HG03103 (cell line): ENCODE measurements at regions not wholly inside any gene's neighbourhood (a gene's known extent, or its start where the extent isn't known, plus 50 kb on each side); places are given as distances from the start of the nearest gene placed in this dataset.

Experiments
- ATAC-seq: cut with Tn5 transposase; IDR thresholded peaks from one replicate; pipeline ENCODE4 v1.9.1; 2021; ENCODE audit warnings: low read depth; ENCODE audit not compliant: unreplicated experiment

- no peak for ATAC-seq
Measured at GRCh38 chr2:176702131-176702530, 432.9 kb downstream of the MTX2 start.

GRCh38 chr2:176704282-176704858 lies 435.1 kb downstream of the MTX2 start:
- ATAC-seq: no peak

- no peak for ATAC-seq
Measured at GRCh38 chr2:176709149-176709951, 440.1 kb downstream of the MTX2 start.

- ATAC-seq: no peak
Measured at GRCh38 chr2:176709991-176710390, 440.7 kb downstream of the MTX2 start.

- ATAC-seq: no peak
Measured at GRCh38 chr2:176710657-176711186, 441.5 kb downstream of the MTX2 start.

- no peak for ATAC-seq
Measured at GRCh38 chr2:176725873-176726645, 456.8 kb downstream of the MTX2 start.

- no peak for ATAC-seq
Measured at GRCh38 chr2:176727696-176728095, 458.5 kb downstream of the MTX2 start.

- ATAC-seq: no peak
Measured at GRCh38 chr2:176729706-176730569, 460.7 kb downstream of the MTX2 start.

GRCh38 chr2:176732780-176733179 lies 463.5 kb downstream of the MTX2 start:
- no peak for ATAC-seq

- ATAC-seq: no peak
Measured at GRCh38 chr2:176733698-176734430, 464.6 kb downstream of the MTX2 start.

GRCh38 chr2:176734868-176735267 lies 465.6 kb downstream of the MTX2 start:
- no peak for ATAC-seq

- ATAC-seq: no peak
Measured at GRCh38 chr2:176742271-176742670, 470.3 kb upstream of the HNRNPA3 start.

GRCh38 chr2:176743671-176744070 lies 468.9 kb upstream of the HNRNPA3 start:
- ATAC-seq: no peak

GRCh38 chr2:176744146-176744545 lies 468.4 kb upstream of the HNRNPA3 start:
- no peak for ATAC-seq

- no peak for ATAC-seq
Measured at GRCh38 chr2:176745543-176746200, 466.9 kb upstream of the HNRNPA3 start.

- no peak for ATAC-seq
Measured at GRCh38 chr2:176746411-176746810, 466.2 kb upstream of the HNRNPA3 start.

- ATAC-seq: no peak
Measured at GRCh38 chr2:176747506-176747905, 465.1 kb upstream of the HNRNPA3 start.

GRCh38 chr2:176747928-176748327 lies 464.7 kb upstream of the HNRNPA3 start:
- ATAC-seq: no peak

- ATAC-seq: no peak
Measured at GRCh38 chr2:176748662-176749061, 463.9 kb upstream of the HNRNPA3 start.
